Stimulated activated CD8-positive, alpha-beta memory T cell treated with anti-CD3 and anti-CD28 coated beads, Interleukin-12 subunit alpha, Interleukin-12 subunit beta, amount 100 ng/mL, for 24 hours (primary cell): ENCODE measurements at regions not wholly inside any gene's neighbourhood (a gene's known extent, or its start where the extent isn't known, plus 50 kb on each side); places are given as distances from the start of the nearest gene placed in this dataset.
"Not testable (repeated sequence)": the region's sequence is repeated elsewhere in the genome, so short reads cannot be mapped to it uniquely, and the experiment has no call there.

Experiments
- DNase-seq: peaks from one replicate; pipeline ENCODE4 v3.0.0-alpha.2; 2020; ENCODE audit errors: extremely low read depth

DNA sequence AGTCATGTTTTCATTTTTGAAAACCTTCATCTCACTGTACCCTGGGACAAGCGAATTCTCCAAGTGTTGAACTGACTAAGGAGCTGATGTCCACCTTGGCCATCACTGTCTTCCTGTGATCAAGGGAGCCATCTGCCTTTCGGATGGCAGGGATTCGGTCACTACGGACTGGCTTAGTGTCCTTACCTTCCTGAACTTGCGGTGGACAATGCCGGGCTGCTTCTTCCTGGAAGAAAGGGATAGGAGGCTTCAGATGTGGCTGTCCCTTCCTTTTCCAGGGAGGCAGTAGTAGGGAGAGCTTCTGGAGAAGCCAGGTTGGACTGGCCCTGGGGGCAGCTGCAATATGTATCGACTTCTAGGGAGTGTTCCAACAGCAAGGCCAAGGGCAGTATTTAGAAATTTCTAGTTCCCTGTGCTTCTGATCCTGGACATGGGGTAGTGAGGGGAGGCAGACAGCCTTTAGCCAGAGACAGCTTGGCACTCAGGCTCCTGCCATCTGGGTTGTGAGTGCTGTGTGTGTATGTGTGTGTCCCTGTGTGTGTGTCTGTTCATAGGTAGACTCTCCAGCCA lies 114.6 kb downstream of the IER5 start:
- no peak for DNase-seq

DNA sequence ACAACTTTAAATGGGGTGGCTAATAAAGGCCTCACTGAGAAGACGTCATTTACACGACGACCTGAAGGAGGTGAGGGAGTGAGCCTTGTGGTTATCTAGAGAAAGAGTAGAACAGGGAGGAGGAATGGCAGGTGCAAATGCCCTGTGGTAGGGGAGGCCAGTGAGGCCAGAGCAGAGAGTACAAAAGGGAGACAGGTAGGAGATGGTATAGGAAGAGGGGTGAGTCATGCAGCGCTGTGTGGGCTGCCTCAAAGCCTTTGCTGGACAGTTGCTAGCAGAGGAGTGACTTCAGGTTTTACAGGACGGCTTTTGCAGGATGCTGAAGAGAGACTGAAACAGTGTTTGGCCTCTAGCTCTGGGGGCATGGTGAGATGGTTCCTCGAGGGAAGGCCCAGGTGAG lies 116.0 kb downstream of the IER5 start:
- no peak for DNase-seq

DNA sequence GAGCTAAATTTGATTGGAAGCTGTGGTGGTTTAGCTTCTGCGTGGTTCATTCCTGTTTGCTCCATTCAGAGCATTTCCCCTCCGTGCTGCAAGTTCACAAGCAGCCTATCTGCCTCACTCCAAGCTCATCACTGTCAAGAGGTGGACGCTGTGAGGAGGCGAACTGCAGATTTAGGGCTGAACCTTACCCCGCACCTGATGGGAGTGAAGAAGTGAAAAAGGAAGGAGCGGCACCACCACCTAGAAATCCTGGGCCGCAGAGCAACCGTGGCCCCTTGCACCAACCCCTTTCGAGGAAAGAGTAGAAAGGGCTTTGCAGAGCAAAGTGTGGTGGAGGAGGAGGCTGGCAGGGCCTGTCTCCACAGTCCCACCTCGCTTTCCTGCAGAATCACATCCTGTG lies 117.4 kb downstream of the IER5 start:
- DNase-seq: no peak

DNA sequence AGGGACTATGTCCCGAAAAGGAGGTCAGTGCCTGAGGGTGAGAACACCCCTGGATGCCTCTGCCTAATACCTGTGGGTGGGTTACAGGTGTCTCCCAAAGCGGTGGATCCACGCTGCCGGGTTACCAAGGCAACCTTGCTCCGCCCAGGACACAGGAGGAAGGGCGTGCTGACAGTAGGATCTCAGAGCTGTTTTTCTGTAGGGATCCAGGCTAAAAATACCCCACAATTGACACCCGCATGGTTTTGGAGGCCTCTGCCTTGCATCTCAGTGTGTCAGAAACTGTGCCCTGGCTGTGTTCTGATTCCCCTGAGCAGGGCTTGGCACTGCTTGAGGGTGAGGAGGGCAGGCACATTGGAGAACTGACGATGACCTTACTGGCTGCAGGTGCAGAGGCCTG lies 118.0 kb downstream of the IER5 start:
- no peak for DNase-seq

DNA sequence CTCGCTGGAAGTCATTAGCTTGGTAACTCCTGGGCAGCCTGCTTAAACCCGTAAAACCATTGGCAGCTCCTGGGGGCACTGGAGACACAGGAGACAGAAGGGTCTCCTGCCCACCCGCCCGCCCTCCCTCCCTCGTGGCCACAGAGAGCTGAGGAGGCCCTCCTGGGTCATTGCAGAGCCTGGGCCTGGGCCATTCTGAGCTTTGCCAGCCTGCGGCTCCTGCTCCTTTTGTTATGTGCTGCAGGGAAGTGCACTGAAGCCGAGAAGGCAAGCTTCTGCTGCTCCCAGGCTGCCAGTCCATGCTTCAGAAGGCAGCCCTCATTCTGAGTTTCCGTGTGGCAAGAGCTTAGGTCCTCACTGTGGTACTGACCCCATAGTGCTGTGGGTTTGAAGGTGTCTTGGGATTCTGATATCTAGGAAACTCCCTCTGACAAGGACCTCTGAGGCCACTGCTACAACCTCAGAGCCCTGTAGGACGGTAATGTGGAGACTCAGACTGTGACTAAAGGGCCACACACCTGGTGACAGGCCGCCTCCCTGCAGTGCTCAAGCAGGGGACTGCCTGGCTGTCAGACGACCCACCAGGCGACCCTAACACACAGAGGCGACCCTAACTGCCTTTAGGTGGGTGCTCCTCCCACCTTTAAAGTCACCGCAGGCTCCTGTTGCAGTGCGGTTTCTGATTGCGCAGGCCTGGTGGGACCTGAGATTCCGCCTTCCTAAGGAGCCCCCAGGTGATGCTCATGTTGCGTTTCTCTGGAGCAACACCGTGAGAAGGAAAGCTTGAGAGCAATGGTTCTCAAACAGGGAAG lies 118.7 kb downstream of the IER5 start:
- no peak for DNase-seq

DNA sequence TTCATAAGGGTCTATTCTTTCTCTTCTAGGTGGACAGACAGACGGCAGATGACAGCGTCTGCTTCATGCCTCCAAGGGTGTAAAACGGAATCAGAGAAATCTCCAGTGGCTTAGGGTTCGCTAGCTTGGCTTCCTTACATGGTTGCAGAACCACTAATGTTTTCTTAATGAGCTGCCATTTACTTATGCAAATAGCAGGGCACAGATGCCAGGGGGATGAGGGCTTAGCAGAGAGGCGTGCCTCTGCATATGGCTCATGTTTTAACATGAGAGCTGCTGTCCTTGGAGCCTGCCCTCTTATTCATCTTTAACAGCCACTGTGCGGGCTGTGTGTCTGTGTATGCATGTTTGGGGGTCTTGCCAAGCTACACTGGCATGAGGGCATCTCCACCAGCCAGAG lies 119.6 kb downstream of the IER5 start:
- no peak for DNase-seq

DNA sequence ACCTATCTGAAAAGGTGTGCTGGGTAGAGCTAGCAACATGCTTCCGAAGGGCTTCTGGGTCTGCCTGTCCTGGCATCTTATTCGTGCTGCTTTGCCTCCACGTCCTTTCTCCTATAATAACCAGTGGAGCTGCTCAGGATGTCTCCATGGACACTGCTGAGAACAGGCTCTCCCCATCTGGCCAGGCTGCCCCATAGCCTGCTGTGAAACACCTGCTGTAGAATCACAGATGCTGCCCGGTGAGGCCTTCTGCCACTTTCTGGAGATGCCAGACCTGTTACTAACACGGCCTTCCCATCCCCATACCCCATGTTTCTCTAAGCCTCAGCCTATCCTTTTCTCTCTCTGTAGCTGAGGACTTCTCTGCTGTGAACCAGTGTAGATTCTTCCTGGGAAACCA lies 120.5 kb downstream of the IER5 start:
- no peak for DNase-seq

DNA sequence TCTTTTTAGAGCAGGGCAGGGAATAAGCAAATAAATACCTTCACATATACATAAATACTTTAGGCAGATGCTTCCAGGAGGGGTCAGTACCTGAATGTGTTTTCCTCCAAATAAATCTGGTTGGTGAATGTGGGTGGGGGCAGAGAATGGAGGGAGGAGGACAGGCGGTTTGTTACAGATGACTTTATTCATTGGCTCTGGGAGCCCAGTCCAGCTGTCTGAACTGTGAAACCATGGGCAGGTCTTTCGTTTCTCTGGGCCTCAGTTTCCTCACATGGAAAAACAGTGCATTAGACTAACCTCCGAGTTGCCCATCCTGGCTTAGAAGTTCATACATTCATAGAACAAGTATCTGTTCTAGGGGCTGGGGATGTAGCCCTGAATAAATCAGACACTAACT lies 124.6 kb downstream of the IER5 start:
- no peak for DNase-seq

DNA sequence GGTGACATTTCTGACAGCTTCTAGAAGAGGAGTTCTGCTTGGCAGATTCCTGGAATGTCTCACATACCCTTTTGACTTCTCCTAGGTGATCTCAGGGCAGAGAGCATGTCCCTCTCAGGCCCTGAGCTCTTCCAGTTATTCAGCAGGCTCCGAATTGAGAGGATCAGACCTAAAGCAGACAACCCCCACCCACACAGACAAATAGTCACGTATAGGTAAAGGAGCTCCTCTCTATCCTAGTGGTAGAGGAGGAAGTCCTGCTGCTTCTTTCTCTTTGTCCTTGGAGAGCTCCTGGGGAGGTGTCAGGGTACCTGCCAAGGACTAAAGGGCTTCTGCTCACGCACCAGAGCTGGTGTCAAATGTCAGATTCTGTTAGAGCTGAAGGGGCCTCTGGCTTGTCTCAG lies 128.1 kb downstream of the IER5 start:
- no peak for DNase-seq

DNA sequence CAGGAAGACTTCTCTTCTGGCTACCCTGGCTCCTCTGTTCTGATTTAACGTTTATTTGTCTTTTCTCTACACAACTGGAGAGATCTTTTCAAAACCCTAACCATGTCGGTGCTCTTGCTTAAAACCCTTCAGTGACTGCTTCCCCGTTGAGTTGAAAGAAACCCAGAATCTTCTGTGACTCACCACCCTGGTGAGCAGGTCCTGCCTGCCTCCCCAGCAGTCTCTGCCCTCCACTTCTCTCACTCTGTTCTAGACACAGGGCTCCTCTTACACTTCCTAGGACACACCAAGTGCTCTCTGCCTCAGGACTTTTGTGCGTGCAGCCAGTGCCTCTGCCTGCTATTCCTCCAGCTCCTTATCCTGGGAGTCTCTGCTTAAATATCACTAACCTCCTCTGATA lies 131.4 kb downstream of the IER5 start:
- no peak for DNase-seq

DNA sequence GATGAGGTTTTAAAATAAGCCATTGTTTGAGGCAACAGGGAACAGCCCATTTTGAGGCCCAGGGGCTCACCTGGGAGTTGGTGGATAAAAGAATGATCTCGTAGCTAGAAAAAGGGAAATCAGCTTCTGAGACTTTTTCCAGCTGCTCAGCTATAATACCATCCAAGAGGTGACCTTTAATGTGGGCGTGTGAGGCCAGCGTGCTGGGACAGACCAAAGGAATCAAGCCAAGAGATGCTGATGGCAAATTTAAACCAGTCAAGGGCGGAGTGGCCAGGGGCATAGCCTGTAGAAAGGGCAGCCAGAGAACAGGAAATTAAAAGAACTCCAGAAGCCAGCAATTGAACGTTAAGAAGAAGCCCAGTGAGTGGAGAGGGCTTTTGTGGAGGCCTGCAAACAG lies 132.6 kb downstream of the IER5 start:
- DNase-seq: no peak

DNA sequence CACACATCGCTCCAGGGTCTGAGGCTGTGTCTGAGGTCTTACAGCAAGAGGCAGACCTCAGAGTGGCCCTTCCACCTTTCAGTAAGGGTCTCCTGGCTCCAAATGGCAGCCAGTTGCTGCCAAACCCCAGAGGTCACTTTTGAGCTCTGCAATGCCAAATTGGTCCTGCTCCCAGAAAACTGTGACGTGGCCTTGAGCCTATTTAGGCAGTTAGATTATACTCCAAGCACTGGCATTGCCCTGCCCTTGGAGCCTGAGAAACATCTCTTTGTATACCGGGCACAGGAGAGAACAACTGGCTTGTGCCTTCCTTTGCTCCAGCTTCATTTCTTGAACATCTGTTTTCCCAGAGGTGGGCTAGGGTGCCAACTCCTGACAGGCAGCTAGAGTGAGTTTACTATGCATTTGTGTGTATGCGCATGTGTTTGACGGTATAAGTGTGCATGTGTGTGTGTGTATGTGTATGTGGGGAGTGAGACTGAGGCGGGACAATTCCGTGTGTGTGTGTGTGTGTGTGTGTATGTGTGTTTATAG lies 134.5 kb downstream of the IER5 start:
- no peak for DNase-seq

DNA sequence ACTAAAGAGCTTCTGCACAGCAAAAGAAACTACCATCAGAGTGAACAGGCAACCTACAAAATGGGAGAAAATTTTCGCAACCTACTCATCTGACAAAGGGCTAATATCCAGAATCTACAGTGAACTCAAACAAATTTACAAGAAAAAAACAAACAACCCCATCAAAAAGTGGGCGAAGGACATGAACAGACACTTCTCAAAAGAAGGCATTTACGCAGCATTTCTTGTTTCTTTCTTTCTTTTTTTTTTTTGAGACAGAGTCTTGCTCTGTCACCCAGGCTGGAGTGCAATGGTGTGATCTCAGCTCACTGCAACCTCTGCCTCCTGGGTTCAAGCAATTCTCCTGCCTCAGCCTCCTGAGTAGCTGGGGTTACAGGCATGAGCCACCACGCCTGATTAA lies 138.2 kb downstream of the IER5 start:
- DNase-seq: not testable (repeated sequence)

DNA sequence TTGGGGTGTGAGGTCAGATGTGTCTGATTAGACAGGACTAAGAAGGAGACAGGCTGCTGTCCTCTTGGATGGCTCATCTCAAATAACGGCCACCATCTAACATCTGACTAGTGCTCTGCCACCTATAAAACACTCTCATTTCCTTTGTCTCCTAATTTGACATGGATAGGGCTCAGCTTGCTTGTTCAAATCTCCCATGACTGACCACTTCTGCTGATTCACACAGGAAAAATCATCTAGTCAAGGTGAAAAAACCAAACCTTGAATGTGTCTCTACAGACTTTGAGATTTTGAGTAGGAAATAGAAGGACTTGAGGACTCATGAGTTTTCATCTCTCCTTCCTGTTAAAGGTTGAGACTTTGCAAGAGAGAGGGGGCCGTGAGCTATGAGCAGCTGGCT lies 150.6 kb downstream of the IER5 start:
- DNase-seq: no peak

DNA sequence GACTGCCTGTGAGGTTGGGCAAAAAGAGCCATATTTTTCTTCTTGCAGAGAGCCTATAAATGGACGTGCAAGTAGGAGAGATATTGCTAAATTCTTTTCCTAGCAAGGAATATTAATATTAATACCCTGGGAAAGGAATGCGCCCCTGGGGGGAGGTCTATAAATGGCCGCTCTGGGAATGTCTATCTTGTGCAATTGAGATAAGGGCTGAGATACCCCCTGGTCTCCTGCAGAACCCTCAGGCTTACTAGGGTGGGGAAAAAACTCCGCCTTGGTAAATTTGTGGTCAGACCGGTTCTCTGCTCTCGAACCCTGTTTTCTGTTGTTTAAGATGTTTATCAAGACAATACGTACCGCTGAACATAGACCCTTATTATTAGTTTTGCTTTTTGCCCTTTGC lies 157.8 kb downstream of the IER5 start:
- not testable (repeated sequence) for DNase-seq

DNA sequence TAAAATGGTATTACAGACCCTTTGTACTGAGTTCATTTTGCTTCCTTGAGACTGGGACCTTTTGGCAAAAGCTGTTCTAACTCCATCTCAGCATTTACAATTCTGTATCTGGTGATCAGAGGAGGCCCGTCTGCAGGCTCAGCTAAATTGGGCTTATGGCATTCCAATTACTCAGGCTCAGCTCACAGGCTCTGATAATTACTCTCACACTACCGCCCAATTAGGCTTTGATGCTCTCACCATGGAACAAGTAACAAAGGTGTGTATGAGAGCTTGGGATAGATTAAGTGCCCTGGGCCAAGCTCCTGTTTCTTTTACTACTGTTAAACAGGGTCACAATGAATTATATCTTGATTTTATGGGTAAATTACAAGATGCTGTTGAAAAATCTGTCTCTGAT lies 159.9 kb downstream of the IER5 start:
- DNase-seq: not testable (repeated sequence)

DNA sequence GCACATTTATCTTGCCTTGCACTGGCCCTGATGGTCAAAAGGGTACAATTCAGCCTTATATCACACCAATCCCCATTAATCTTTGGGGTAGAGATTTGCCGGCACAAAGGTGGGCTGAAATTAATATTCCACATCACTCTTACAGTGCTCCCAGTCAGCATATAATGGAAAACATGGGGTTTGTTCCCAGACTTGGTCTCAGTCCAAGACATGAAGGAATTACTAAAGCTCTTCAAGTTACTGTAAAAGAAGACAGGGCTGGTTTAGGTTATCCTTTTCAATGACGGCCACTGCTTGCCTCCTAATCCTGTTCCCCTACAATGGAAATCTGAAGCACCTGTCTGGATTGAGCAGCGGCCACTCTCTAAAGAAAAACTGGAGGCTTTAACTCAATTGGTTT lies 160.7 kb downstream of the IER5 start:
- no peak for DNase-seq

DNA sequence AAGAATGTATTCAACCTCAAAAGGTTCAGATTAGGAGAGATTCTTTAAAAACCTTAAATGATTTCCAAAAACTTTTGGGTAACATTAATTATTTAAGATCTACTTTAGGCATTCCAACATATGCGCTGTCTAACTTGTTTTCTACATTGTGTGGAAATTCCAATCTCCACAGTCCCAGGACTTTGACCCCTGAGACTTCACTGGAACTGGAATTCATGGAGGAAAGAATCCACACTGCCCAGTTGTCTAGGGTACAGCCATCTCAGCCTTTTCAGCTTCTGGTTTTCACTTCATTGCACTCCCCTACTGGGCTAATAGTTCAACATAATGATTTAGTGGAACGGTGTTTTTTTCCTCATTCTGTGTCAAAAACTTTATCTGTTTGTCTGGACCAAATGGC lies 161.5 kb downstream of the IER5 start:
- no peak for DNase-seq

DNA sequence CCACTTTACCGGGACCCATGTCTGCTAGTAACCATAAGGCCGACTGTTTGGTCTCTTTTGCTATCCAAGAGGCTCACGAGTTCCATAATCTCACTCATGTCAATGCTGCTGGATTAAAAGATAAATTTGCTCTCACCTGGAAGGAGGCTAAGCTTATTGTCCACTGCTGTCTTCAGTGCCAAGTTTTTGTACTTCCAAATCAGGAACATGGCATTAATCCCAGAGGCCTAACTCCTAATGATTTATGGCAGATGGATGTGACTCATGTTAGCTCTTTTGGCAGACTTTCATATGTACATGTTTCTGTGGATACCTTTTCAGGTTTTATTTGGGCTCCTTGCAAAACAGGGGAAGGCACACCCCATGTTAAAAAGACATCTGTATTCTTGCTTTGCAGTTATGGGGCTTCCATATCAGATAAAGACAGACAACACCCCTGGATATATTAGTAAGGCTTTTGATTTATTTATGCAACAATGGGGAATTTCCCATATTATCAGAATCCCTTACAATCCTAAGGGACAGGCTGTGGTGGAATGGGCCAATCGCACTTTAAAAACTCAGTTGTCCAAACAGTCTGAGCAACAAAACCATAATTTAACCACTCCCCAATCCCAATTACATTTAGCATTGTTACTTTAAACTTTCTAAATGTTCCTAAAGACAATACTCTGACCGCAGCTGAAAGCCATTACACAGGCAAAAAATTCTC lies 162.7 kb downstream of the IER5 start:
- no peak for DNase-seq

DNA sequence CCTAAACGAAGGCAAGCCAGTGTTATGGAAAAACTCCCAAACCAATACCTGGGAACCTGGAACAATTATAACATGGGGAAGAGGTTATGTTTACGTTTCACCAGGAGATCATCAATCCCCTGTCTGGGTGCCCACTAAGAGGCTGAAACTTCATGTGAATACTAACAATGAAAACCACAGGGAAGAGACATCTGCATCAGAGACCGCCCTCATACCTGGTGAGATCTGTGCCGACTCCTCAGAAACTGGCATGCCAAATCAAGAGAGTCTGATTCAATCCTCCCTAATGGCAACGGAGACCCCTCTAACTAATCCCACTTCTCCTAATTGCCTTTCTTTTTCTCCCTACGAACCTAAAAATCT lies 163.2 kb downstream of the IER5 start:
- no peak for DNase-seq

DNA sequence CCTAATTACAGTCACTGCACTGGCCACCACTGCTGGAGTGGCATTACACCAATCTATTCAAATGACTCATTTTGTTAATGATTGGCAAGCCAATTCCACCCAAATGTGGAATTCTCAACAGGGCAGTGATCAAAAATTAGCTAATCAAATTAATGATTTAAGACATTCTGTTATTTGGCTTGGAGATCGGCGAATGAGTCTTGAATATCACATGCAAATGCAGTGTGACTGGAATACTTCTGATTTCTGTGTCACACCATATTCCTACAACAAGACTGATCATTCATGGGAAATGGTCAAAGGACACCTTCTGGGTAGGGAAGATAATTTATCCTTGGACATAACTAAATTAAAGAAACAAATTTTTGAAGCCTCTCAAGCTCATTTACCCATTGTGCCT lies 165.1 kb downstream of the IER5 start:
- not testable (repeated sequence) for DNase-seq

DNA sequence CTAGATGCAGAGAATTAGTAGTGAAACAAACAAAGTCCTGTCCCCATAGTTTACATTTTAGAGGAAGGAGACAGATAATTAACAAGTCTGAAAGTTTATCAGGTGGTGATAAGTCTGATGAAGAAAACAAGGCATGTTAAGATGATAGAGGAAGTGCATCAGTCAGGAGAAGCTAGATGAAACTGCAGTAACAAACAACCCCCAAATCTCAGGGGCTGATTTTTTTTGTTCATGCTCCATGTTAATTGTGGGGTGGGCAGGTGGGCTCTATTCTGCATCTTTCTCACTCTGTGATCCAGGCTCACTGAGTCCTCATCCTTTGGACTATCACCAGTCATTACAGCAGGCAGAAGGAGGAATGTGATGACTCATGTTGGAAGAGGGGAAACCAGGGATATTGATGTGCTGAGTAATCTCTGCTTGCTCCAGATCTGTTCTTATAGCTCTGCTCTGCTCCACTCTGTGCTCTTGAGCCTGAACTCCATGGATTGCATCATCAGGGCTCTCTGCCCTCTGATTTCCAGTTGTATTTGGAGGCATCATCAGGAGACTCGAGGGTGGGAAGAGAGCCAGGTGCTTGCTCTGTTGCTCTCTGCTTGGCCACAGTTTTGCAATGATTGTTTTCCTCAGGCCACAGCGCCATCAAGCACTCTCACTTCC lies 166.9 kb downstream of the IER5 start:
- no peak for DNase-seq
